GM23338 (cell line): ENCODE measurements at regions not wholly inside any gene's neighbourhood (a gene's known extent, or its start where the extent isn't known, plus 50 kb on each side); places are given as distances from the start of the nearest gene placed in this dataset.
"Not testable (repeated sequence)": the region's sequence is repeated elsewhere in the genome, so short reads cannot be mapped to it uniquely, and the experiment has no call there.

Experiments used
- ATAC-seq: fragments of 200-7000 bp; cut with Tn5 transposase; 3 replicates; pipeline ENCODE4 v1.9.1; 2020
- DNase-seq: peaks from one replicate; pipeline ENCODE4 v3.0.0-alpha.2; 2015; ENCODE audit warnings: low spot score
- H2AFZ ChIP-seq: fragments of 200-600 bp; sonication (generic); 2 replicates; pipeline ENCODE4 v1.8.0; 2016; ENCODE audit warnings: antibody characterized with exemption, mild to moderate bottlenecking, moderate library complexity
- H3F3A ChIP-seq: fragments of 200-600 bp; sonication (generic); replicated peaks from 2 replicates; pipeline ENCODE4 v1.8.0; 2017; ENCODE audit warnings: antibody characterized with exemption, mixed run types, low read depth
- H3K27ac ChIP-seq: fragments of 200-600 bp; sonication (generic); 2 replicates; pipeline ENCODE4 v1.6.1; 2016; ENCODE audit warnings: low read depth
- H3K27me3 ChIP-seq: fragments of 200-600 bp; sonication (generic); 2 replicates; pipeline ENCODE4 v1.8.0; 2016; ENCODE audit warnings: mild to moderate bottlenecking, mixed run types, moderate library complexity; ENCODE audit not compliant: insufficient read depth
- H3K36me3 ChIP-seq: fragments of 200-600 bp; sonication (generic); 2 replicates; pipeline ENCODE4 v1.8.0; 2016; ENCODE audit warnings: mild to moderate bottlenecking; ENCODE audit not compliant: insufficient read depth
- H3K4me1 ChIP-seq: fragments of 200-600 bp; sonication (generic); 2 replicates; pipeline ENCODE4 v1.8.0; 2016; ENCODE audit warnings: mild to moderate bottlenecking, moderate library complexity; ENCODE audit not compliant: insufficient read depth
- H3K4me2 ChIP-seq: fragments of 200-600 bp; sonication (generic); 2 replicates; pipeline ENCODE4 v1.7.1; 2017; ENCODE audit warnings: mixed run types
- H3K4me3 ChIP-seq: fragments of 200-600 bp; sonication (generic); 2 replicates; pipeline ENCODE4 v1.6.1; 2016; ENCODE audit warnings: mixed run types
- H3K79me2 ChIP-seq: fragments of 200-600 bp; sonication (generic); replicated peaks from 2 replicates; pipeline ENCODE4 v1.8.0; 2017; ENCODE audit warnings: mild to moderate bottlenecking; ENCODE audit not compliant: insufficient read depth
- H3K9me2 ChIP-seq: fragments of 200-600 bp; sonication (generic); 2 replicates; pipeline ENCODE4 v1.8.0; 2017; ENCODE audit not compliant: insufficient read depth
- H4K20me1 ChIP-seq: fragments of 200-600 bp; sonication (generic); replicated peaks from 2 replicates; pipeline ENCODE4 v1.8.0; 2017; ENCODE audit warnings: mild to moderate bottlenecking; ENCODE audit not compliant: insufficient read depth
- H3K27ac Mint-ChIP-seq: 2 replicates; pipeline ENCODE4 v1.8.0; 2020; ENCODE audit warnings: inconsistent platforms, mild to moderate bottlenecking, moderate library complexity, mixed read lengths
- H3K27me3 Mint-ChIP-seq: 3 replicates; pipeline ENCODE4 v1.8.0; 2022; ENCODE audit warnings: low read depth, mild to moderate bottlenecking, moderate library complexity, mixed read lengths, inconsistent platforms; ENCODE audit not compliant: insufficient read depth, poor library complexity
- H3K36me3 Mint-ChIP-seq: 3 replicates; pipeline ENCODE4 v1.8.0; 2021; ENCODE audit warnings: low read depth, mild to moderate bottlenecking, inconsistent platforms, moderate library complexity, mixed read lengths
- H3K4me1 Mint-ChIP-seq: 3 replicates; pipeline ENCODE4 v1.8.0; 2020; ENCODE audit warnings: mild to moderate bottlenecking, inconsistent platforms, mixed read lengths
- H3K4me3 Mint-ChIP-seq: 3 replicates; pipeline ENCODE4 v1.8.0; 2021; ENCODE audit warnings: moderate library complexity, mild to moderate bottlenecking, inconsistent platforms, mixed read lengths
- H3K9me3 Mint-ChIP-seq: 3 replicates; pipeline ENCODE4 v1.8.0; 2020; ENCODE audit warnings: moderate library complexity, mild to moderate bottlenecking, inconsistent platforms, mixed read lengths
- ZNF331 ChIP-seq: fragments of 250-450 bp; sonication (Bioruptor Pico); IDR thresholded peaks from 2 replicates; pipeline ENCODE4 v1.5.0; 2020; ENCODE audit warnings: low read depth, mild to moderate bottlenecking, moderate library complexity
- TF ChIP-seq, protein P1 (sequence below): fragments of 250-450 bp; sonication (Bioruptor Pico); IDR thresholded peaks from 2 replicates; pipeline ENCODE4 v1.5.0; 2020; ENCODE audit warnings: mild to moderate bottlenecking, moderate library complexity
- TF ChIP-seq, protein P2 (sequence below): IDR thresholded peaks from 2 replicates; pipeline ENCODE4 v1.6.1; 2016; ENCODE audit warnings: antibody characterized with exemption
- TF ChIP-seq, protein P3 (sequence below), 2 experiments: fragments of 200-600 bp in 1 of 2; sonication (generic) in 1 of 2; conservative IDR thresholded peaks; 2 replicates each; pipeline versions ENCODE4 v1.5.1 to v1.6.1; 2016 to 2017; ENCODE audit warnings: antibody characterized with exemption in 2 of 2, low read depth in 2 of 2, mild to moderate bottlenecking in 2 of 2, moderate library complexity in 1 of 2

DNA sequence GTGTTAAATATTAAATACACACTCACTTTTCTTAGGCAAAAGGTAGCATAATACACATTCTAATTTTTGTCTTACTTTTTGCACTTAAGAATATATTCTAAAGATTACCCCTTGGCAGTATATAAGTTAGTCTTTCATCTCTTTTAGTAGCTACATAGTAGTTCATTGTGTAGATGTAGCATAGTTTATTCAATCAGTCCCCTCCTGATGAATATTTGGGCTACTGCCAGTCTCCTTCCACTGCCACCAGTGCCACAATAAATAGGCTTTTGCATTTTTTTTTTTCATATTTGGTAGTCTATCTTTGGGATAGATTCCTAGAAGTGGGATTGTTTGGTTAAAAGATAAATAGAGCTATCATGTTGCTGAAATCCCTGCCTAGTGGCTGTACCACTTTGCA lies 388.8 kb upstream of the RUNX1 start (continued):
- TF ChIP-seq, protein P1, sequence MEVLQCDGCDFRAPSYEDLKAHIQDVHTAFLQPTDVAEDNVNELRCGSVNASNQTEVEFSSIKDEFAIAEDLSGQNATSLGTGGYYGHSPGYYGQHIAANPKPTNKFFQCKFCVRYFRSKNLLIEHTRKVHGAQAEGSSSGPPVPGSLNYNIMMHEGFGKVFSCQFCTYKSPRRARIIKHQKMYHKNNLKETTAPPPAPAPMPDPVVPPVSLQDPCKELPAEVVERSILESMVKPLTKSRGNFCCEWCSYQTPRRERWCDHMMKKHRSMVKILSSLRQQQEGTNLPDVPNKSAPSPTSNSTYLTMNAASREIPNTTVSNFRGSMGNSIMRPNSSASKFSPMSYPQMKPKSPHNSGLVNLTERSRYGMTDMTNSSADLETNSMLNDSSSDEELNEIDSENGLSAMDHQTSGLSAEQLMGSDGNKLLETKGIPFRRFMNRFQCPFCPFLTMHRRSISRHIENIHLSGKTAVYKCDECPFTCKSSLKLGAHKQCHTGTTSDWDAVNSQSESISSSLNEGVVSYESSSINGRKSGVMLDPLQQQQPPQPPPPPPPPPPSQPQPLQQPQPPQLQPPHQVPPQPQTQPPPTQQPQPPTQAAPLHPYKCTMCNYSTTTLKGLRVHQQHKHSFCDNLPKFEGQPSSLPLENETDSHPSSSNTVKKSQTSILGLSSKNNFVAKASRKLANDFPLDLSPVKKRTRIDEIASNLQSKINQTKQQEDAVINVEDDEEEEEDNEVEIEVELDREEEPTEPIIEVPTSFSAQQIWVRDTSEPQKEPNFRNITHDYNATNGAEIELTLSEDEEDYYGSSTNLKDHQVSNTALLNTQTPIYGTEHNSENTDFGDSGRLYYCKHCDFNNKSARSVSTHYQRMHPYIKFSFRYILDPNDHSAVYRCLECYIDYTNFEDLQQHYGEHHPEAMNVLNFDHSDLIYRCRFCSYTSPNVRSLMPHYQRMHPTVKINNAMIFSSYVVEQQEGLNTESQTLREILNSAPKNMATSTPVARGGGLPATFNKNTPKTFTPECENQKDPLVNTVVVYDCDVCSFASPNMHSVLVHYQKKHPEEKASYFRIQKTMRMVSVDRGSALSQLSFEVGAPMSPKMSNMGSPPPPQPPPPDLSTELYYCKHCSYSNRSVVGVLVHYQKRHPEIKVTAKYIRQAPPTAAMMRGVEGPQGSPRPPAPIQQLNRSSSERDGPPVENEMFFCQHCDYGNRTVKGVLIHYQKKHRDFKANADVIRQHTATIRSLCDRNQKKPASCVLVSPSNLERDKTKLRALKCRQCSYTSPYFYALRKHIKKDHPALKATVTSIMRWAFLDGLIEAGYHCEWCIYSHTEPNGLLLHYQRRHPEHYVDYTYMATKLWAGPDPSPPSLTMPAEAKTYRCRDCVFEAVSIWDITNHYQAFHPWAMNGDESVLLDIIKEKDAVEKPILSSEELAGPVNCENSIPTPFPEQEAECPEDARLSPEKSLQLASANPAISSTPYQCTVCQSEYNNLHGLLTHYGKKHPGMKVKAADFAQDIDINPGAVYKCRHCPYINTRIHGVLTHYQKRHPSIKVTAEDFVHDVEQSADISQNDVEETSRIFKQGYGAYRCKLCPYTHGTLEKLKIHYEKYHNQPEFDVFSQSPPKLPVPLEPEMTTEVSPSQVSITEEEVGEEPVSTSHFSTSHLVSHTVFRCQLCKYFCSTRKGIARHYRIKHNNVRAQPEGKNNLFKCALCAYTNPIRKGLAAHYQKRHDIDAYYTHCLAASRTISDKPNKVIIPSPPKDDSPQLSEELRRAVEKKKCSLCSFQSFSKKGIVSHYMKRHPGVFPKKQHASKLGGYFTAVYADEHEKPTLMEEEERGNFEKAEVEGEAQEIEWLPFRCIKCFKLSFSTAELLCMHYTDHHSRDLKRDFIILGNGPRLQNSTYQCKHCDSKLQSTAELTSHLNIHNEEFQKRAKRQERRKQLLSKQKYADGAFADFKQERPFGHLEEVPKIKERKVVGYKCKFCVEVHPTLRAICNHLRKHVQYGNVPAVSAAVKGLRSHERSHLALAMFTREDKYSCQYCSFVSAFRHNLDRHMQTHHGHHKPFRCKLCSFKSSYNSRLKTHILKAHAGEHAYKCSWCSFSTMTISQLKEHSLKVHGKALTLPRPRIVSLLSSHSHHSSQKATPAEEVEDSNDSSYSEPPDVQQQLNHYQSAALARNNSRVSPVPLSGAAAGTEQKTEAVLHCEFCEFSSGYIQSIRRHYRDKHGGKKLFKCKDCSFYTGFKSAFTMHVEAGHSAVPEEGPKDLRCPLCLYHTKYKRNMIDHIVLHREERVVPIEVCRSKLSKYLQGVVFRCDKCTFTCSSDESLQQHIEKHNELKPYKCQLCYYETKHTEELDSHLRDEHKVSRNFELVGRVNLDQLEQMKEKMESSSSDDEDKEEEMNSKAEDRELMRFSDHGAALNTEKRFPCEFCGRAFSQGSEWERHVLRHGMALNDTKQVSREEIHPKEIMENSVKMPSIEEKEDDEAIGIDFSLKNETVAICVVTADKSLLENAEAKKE: no peak
- TF ChIP-seq, protein P2, sequence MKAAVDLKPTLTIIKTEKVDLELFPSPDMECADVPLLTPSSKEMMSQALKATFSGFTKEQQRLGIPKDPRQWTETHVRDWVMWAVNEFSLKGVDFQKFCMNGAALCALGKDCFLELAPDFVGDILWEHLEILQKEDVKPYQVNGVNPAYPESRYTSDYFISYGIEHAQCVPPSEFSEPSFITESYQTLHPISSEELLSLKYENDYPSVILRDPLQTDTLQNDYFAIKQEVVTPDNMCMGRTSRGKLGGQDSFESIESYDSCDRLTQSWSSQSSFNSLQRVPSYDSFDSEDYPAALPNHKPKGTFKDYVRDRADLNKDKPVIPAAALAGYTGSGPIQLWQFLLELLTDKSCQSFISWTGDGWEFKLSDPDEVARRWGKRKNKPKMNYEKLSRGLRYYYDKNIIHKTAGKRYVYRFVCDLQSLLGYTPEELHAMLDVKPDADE: no peak

DNA sequence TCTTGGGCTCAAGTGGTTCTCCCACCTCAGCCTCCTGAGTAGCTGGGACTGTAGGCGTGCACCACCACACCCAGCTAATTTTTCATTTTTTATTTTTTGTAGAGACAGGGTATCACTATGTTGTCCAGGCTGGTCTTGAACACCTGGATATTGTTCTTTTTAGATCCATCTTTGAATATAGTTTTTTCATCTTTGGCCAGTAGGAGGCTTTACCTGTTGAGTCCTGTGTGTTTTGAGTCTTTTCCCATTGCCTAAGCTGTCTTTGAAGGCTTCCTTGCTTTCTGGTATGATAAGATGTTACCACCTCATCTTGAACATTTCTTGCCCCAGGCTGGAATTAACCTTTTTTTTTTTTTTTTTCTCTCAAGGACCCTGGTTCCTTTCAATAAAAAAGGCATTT lies 387.8 kb upstream of the RUNX1 start:
- peaks cover 37% of the 10 kb centered on the region for H3K9me3 Mint-ChIP-seq
- Histone ChIP-seq H4K20me1 (no peaks in the 10 kb centered on the region), H3K4me1 (no peaks in the 10 kb centered on the region), H3K9me2 (peaks cover 5% of the 10 kb centered on the region; the same call in 1 of the 2 replicates), H3K79me2 (no peaks in the 10 kb centered on the region), H3K4me2 (no peak overlapping the region), H3K36me3 (no peaks in the 10 kb centered on the region), H2AFZ (no peak overlapping the region), H3F3A (no peaks in the 10 kb centered on the region), H3K27ac (no peak overlapping the region), H3K4me3 (no peak overlapping the region), H3K27me3 (no peaks in the 10 kb centered on the region)
- H3K4me1 Mint-ChIP-seq: peaks cover 9% of the 10 kb centered on the region
- H3K27ac Mint-ChIP-seq: no peak overlapping the region
- H3K36me3 Mint-ChIP-seq: peaks cover 33% of the 10 kb centered on the region
- TF ChIP-seq, protein P3, sequence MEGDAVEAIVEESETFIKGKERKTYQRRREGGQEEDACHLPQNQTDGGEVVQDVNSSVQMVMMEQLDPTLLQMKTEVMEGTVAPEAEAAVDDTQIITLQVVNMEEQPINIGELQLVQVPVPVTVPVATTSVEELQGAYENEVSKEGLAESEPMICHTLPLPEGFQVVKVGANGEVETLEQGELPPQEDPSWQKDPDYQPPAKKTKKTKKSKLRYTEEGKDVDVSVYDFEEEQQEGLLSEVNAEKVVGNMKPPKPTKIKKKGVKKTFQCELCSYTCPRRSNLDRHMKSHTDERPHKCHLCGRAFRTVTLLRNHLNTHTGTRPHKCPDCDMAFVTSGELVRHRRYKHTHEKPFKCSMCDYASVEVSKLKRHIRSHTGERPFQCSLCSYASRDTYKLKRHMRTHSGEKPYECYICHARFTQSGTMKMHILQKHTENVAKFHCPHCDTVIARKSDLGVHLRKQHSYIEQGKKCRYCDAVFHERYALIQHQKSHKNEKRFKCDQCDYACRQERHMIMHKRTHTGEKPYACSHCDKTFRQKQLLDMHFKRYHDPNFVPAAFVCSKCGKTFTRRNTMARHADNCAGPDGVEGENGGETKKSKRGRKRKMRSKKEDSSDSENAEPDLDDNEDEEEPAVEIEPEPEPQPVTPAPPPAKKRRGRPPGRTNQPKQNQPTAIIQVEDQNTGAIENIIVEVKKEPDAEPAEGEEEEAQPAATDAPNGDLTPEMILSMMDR (conservative IDR thresholded peaks at IDR 0.05; ENCODE audit: low read depth in 2 of 2): peak; percentile 22 to 43; a peak in 3 of 4 replicates
- no peak for TF ChIP-seq ZNF331
- H3K4me3 Mint-ChIP-seq: no peak overlapping the region
- H3K27me3 Mint-ChIP-seq: no peaks in the 10 kb centered on the region
- ATAC-seq (no peak), DNase-seq (peak; percentile 40)

DNA sequence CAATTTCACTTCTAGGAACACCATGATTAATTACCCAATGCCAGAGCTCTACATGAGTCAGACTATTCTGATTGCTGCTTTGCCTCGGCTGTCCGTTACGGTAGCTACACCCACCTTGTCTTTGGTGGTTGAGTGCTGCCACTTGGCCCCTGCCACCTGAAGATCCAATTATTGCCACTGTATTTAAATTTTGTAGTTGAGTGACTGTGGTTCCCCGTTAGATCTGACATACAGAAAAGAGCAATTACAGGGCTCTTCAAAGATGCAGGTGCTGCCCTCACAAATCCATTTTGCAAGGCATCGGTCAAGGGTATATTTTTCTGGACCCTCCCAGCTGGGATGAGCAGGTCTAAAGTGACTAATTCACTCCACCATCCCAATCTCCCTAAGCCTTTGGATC lies 383.5 kb upstream of the RUNX1 start:
- not testable (repeated sequence) for H3K27ac ChIP-seq, H3K4me1 Mint-ChIP-seq, H3F3A ChIP-seq, H3K4me3 ChIP-seq, H3K36me3 ChIP-seq, H3K27me3 ChIP-seq, ATAC-seq, H3K79me2 ChIP-seq, H3K4me2 ChIP-seq, H3K27ac Mint-ChIP-seq, H3K4me3 Mint-ChIP-seq, DNase-seq, H3K27me3 Mint-ChIP-seq, H4K20me1 ChIP-seq, H2AFZ ChIP-seq, H3K9me2 ChIP-seq
- H3K4me1 ChIP-seq: peaks cover 11% of the 10 kb centered on the region; the same call in 1 of the 2 replicates
- Mint-ChIP-seq H3K9me3 (peaks cover 45% of the 10 kb centered on the region), H3K36me3 (peaks cover 40% of the 10 kb centered on the region)
